ENCODE measurements at regions not wholly inside any gene's neighbourhood (a gene's known extent, or its start where the extent isn't known, plus 50 kb on each side); places are given as distances from the start of the nearest gene placed in this dataset.

- TF ChIP-seq CTCF (conservative IDR thresholded peaks at IDR 0.05; ENCODE audit: low read length): no peak
- no peak for DNase-seq (ENCODE audit: low read depth)
- H3K4me3 ChIP-seq (ENCODE audit: low read length): no peak overlapping the region
Observed at GRCh38 chr15:31226021-31226420, 100.6 kb upstream of the KLF13 start.

GRCh38 chr15:31227235-31227634 lies 99.4 kb upstream of the KLF13 start:
- no peak for TF ChIP-seq CTCF (conservative IDR thresholded peaks at IDR 0.05; ENCODE audit: low read length)
- H3K4me3 ChIP-seq (ENCODE audit: low read length): no peak overlapping the region
- DNase-seq (ENCODE audit: low read depth): no peak

- no peak for DNase-seq (ENCODE audit: low read depth)
- H3K4me3 ChIP-seq (ENCODE audit: low read length): no peak overlapping the region
- TF ChIP-seq CTCF (conservative IDR thresholded peaks at IDR 0.05; ENCODE audit: low read length): no peak
Observed at GRCh38 chr15:31228011-31228484, 98.6 kb upstream of the KLF13 start.

- no peak overlapping the region for H3K4me3 ChIP-seq (ENCODE audit: low read length)
- no peak for DNase-seq (ENCODE audit: low read depth)
Observed at GRCh38 chr15:31228980-31229826, 97.4 kb upstream of the KLF13 start.

GRCh38 chr15:31230630-31231485 lies 95.8 kb upstream of the KLF13 start:
- H3K4me3 ChIP-seq (ENCODE audit: low read length): no peak overlapping the region
- no peak for DNase-seq (ENCODE audit: low read depth)
- no peak for TF ChIP-seq CTCF (conservative IDR thresholded peaks at IDR 0.05; ENCODE audit: low read length)

More at GRCh38 chr15:31228980-31229826, 97.4 kb upstream of the KLF13 start:
- TF ChIP-seq CTCF (conservative IDR thresholded peaks at IDR 0.05; ENCODE audit: low read length): no peak

- no peak for TF ChIP-seq CTCF (conservative IDR thresholded peaks at IDR 0.05; ENCODE audit: low read length)
- DNase-seq (ENCODE audit: low read depth): no peak
- no peak overlapping the region for H3K4me3 ChIP-seq (ENCODE audit: low read length)
Observed at GRCh38 chr15:31234815-31235214, 91.8 kb upstream of the KLF13 start.

Data from AG10803 (cell line).